ENCODE measurements at regions not wholly inside any gene's neighbourhood (a gene's known extent, or its start where the extent isn't known, plus 50 kb on each side); places are given as distances from the start of the nearest gene placed in this dataset.

GRCh38 chr2:48264627-48265026, 49.9 kb upstream of the FOXN2 start (continued):
- no peak for TF ChIP-seq REST (IDR thresholded peaks at IDR 0.05; ENCODE audit: unreplicated experiment)
- TF ChIP-seq JUNB (IDR thresholded peaks at IDR 0.05; ENCODE audit: unreplicated experiment) = no peak
- no peak for TF ChIP-seq POLR2AphosphoS5 (IDR thresholded peaks at IDR 0.05; ENCODE audit: low read depth)
- no peak for TF ChIP-seq EZH2 (IDR thresholded peaks at IDR 0.05; ENCODE audit: low read depth, unreplicated experiment)
- no peak for TF ChIP-seq NANOG (IDR thresholded peaks at IDR 0.05; ENCODE audit: borderline replicate concordance)
- TF ChIP-seq EZH2phosphoT487 (IDR thresholded peaks at IDR 0.05; ENCODE audit: unreplicated experiment) = no peak

Measured in GM23338 (cell line).